Transverse colon (tissue), 3 donors: ENCODE measurements at regions not wholly inside any gene's neighbourhood (a gene's known extent, or its start where the extent isn't known, plus 50 kb on each side); places are given as distances from the start of the nearest gene placed in this dataset.

Experiments used
- POLR2A ChIP-seq: fragments of 450-650 bp; IDR thresholded peaks from one replicate; pipeline ENCODE4 v1.6.1; 2016; ENCODE audit warnings: antibody characterized with exemption, mild to moderate bottlenecking, moderate library complexity
- TF ChIP-seq, protein P1 (sequence below), 5 experiments: fragments of 200-600 bp in 3 of 5; fragments of 450-650 bp in 2 of 5; sonication (generic) in 3 of 5; IDR thresholded peaks; 1 replicate in 2 of 5; 2 replicates in 3 of 5; pipeline ENCODE4 v1.5.1; 2016 to 2017; ENCODE audit warnings: antibody characterized with exemption in 5 of 5, inconsistent platforms in 3 of 5, mild to moderate bottlenecking in 2 of 5, moderate library complexity in 1 of 5

DNA sequence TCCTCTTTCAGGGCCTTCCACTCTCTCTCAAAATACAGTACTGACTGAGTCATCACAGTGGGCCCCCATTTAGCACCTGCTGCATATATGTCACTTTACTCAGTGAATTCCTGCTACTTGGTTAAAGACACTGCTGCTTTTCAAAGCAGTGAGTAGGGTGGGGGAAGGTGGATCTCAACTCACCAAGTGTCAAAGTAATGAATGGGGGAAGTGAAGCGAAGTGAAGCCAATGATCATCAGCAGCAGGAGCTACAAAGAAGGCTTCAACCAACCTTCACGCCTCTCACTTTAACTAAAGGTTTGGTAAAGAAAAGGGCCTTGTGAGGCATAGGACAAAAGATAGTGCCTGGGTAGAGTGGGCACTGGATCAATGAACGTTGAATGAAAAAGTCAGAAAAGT is 424.1 kb downstream of the SMARCA1 start:
- TF ChIP-seq, protein P1, sequence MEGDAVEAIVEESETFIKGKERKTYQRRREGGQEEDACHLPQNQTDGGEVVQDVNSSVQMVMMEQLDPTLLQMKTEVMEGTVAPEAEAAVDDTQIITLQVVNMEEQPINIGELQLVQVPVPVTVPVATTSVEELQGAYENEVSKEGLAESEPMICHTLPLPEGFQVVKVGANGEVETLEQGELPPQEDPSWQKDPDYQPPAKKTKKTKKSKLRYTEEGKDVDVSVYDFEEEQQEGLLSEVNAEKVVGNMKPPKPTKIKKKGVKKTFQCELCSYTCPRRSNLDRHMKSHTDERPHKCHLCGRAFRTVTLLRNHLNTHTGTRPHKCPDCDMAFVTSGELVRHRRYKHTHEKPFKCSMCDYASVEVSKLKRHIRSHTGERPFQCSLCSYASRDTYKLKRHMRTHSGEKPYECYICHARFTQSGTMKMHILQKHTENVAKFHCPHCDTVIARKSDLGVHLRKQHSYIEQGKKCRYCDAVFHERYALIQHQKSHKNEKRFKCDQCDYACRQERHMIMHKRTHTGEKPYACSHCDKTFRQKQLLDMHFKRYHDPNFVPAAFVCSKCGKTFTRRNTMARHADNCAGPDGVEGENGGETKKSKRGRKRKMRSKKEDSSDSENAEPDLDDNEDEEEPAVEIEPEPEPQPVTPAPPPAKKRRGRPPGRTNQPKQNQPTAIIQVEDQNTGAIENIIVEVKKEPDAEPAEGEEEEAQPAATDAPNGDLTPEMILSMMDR (IDR thresholded peaks at IDR 0.05): no peak
- no peak for TF ChIP-seq POLR2A
